Panc1 (cell line): ENCODE measurements at regions not wholly inside any gene's neighbourhood (a gene's known extent, or its start where the extent isn't known, plus 50 kb on each side); places are given as distances from the start of the nearest gene placed in this dataset.

Experiments
- CTCF ChIP-seq: fragments of 450-650 bp; IDR thresholded peaks from 2 replicates; pipeline ENCODE4 v1.5.1; 2017; ENCODE audit warnings: mild to moderate bottlenecking
- SIN3A ChIP-seq: IDR thresholded peaks from 2 replicates; pipeline ENCODE4 v1.6.1; 2012; ENCODE audit warnings: low read depth, mild to moderate bottlenecking, low read length, moderate library complexity, borderline replicate concordance; ENCODE audit not compliant: insufficient read depth

- TF ChIP-seq CTCF = no peak
- no peak for TF ChIP-seq SIN3A
These were observed 279.6 kb downstream of the HS3ST3A1 start for GRCh38 chr17:13321951-13322701.
